Stimulated activated CD8-positive, alpha-beta memory T cell treated with anti-CD3 and anti-CD28 coated beads, Interleukin-4, amount 100 ng/mL, for 24 hours (primary cell): ENCODE measurements at regions not wholly inside any gene's neighbourhood (a gene's known extent, or its start where the extent isn't known, plus 50 kb on each side); places are given as distances from the start of the nearest gene placed in this dataset.

Experiments
- DNase-seq: peaks from one replicate; pipeline ENCODE4 v3.0.0-alpha.2; 2020; ENCODE audit warnings: low read depth

GRCh38 chr2:43086451-43087221 is 139.8 kb downstream of the ZFP36L2 start:
- DNase-seq: no peak

- DNase-seq: no peak
Observed at GRCh38 chr2:43085929-43086328, 140.5 kb downstream of the ZFP36L2 start.

GRCh38 chr2:43085505-43085904 is 140.9 kb downstream of the ZFP36L2 start:
- no peak for DNase-seq

GRCh38 chr2:43084699-43085091 is 141.7 kb downstream of the ZFP36L2 start:
- DNase-seq: no peak

- no peak for DNase-seq
Observed at GRCh38 chr2:43083710-43084698, 142.4 kb downstream of the ZFP36L2 start.

- no peak for DNase-seq
Observed at GRCh38 chr2:43082903-43083677, 143.3 kb downstream of the ZFP36L2 start.

GRCh38 chr2:43082111-43082894 is 144.1 kb downstream of the ZFP36L2 start:
- no peak for DNase-seq

GRCh38 chr2:43081131-43081765 is 145.2 kb downstream of the ZFP36L2 start:
- DNase-seq: no peak

GRCh38 chr2:43080571-43081021 is 145.8 kb downstream of the ZFP36L2 start:
- no peak for DNase-seq

- DNase-seq: no peak
Observed at GRCh38 chr2:43078781-43079755, 147.3 kb downstream of the ZFP36L2 start.

- DNase-seq: no peak
Observed at GRCh38 chr2:43078301-43078700, 148.1 kb downstream of the ZFP36L2 start.

- DNase-seq: no peak
Observed at GRCh38 chr2:43077876-43078275, 148.5 kb downstream of the ZFP36L2 start.

- DNase-seq: no peak
Observed at GRCh38 chr2:43076676-43077075, 149.7 kb downstream of the ZFP36L2 start.

GRCh38 chr2:43075811-43076585 is 150.4 kb downstream of the ZFP36L2 start:
- no peak for DNase-seq

- no peak for DNase-seq
Observed at GRCh38 chr2:43075054-43075593, 151.3 kb downstream of the ZFP36L2 start.

- DNase-seq: no peak
Observed at GRCh38 chr2:43074592-43075053, 151.8 kb downstream of the ZFP36L2 start.

GRCh38 chr2:43074052-43074451 is 152.4 kb downstream of the ZFP36L2 start:
- no peak for DNase-seq

GRCh38 chr2:43073401-43073825 is 153.0 kb downstream of the ZFP36L2 start:
- DNase-seq: no peak
